GM18867 (cell line): ENCODE measurements at regions not wholly inside any gene's neighbourhood (a gene's known extent, or its start where the extent isn't known, plus 50 kb on each side); places are given as distances from the start of the nearest gene placed in this dataset.
"Not testable (repeated sequence)": the region's sequence is repeated elsewhere in the genome, so short reads cannot be mapped to it uniquely, and the experiment has no call there.

Experiments used
- ATAC-seq: cut with Tn5 transposase; IDR thresholded peaks from one replicate; pipeline ENCODE4 v1.9.1; 2021; ENCODE audit warnings: mild to moderate bottlenecking, moderate library complexity; ENCODE audit not compliant: unreplicated experiment

DNA sequence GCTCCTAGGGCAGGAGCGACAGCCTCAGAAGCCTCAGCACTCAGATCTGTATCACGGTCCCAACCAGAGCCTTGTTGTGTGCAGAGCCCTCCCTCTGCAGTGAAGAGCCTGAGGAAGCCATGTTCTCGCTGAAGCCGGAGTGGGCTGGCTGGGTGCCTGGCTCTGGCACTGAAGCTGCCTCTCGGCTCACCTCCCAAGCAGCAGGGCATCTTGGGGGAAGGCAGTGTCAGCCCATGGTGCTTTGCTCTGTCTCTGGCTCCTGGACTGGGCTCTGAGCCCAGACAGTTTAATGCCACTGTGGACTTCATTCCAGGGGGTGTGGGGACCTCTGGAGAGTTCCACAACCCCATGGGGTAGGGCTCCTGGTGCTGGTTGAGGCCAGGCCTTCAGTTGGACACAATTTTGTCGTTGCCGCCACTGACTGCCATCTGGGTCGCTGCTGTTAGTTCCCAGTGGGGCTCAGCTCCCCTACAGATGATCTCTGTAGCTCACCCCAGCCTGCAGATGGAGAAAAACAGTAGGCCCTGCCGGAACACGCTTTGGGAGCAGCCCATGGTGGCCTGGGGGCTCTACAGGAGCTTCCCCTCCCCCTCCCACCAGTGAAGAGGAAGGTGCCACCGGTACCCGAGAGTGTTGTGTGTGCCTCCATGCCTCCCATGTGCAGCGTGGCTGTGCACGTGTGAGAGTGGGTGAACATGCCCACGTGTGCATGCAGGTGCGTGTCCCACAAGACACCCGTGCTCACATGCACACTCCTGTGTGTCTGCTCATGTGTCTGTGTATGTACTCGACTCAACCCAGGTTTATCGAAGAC is 86.5 kb upstream of the B3GAT1 start:
- ATAC-seq, result no peak

DNA sequence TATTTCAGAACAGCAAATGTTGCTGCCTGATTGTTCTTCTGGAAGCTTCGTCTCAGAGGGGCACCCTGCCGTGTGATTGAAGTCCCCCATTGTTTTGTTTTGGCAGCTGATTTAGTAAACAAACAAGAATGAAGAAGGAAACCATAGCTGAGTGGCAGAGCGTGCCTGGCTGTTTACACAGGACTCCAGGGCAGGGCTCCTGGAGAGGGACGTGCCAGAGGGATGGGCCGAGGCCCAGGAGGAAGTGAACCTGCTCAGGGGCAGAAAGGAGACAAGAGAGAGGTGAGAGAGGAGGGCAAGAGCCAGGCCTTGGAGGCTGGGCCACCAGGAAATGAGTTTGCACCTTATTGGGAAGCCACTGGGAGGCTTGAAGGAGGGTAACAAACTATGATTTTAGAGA is 85.5 kb upstream of the B3GAT1 start:
- ATAC-seq, result no peak

DNA sequence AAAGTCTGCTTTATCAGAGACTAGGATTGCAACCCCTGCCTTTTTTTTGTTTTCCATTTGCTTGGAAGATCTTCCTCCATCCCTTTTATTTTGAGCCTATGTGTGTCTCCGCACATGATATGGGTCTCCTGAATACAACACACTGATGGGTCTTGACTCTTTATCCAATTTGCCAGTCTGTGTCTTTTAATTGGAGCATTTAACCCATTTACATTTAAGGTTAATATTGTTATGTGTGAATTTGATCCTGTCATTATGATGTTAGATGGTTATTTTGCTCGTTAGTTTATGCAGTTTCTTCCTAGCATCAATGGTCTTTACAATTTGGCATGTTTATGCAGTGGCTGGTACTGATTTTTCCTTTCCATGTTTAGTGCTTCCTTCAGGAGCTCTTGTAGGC is 84.0 kb upstream of the B3GAT1 start:
- ATAC-seq, result not testable (repeated sequence)

DNA sequence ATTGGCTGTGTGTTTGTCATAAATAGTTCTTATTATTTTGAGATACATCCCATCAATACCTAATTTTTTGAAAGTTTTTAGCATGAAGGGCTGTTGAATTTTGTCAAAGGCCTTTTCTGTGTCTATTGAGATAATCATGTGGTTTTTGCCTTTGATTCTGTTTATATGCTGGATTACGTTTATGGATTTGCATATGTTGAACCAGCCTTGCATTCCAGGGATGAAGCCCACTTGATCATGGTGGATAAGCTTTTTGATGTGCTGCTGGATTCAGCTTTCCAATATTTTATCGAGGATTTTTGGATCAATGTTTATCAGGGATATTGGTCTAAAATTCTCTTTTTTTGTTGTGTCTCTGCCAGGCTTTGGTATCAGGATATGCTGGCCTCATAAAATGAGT is 82.4 kb upstream of the B3GAT1 start:
- ATAC-seq, result not testable (repeated sequence)

DNA sequence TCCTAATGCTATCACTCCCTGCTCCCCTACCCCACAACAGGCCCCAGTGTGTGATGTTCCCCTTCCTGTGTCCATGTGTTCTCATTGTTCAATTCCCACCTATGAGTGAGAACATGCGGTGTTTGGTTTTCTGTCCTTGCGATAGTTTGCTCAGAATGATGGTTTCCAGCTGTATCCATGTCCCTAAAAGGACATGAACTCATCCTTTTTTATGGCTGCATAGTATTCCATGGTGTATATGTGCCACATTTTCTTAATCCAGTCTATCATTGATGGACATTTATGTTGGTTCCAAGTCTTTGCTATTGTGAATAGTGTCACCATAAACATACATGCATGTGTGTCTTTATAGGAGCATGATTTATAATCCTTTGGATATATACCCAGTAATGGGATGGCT is 80.4 kb upstream of the B3GAT1 start:
- ATAC-seq, result not testable (repeated sequence)

DNA sequence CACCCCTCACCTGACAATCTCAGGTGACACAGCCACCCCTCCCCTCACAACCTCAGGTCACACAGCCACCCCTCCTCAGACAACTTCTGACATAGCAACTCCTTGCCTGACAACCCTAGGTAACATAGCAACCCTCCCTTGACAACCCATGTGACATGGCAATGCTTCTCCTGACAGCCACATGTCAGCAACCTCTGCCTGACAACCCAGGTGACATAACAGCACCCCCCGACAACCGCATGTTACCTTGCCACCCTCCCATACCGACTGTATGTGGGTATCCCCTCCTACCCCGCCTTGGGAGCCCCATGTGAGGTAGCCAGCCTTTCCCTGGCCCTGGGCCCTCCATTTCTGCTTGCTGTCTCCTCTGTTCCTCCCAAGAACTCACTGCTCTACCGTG is 77.7 kb upstream of the B3GAT1 start:
- no peak for ATAC-seq

DNA sequence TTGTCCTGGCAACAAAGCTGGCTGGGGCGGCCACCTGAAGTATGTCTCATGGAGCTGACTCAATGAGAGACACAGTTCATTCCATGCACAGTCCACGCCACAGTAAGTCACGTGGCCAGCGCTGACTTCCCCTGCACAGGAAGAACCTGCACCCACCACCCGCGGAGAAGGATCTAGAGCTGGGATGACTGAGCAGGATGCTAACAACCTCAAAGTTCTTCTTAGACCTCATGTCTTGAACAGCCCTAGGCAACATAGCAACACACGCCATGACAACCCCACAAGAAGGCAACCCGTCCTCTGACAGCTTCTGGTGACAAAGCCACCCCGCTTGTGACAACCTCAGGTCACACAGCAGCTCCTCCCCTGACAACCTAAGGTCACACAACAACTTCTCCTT is 76.9 kb upstream of the B3GAT1 start:
- no peak for ATAC-seq

DNA sequence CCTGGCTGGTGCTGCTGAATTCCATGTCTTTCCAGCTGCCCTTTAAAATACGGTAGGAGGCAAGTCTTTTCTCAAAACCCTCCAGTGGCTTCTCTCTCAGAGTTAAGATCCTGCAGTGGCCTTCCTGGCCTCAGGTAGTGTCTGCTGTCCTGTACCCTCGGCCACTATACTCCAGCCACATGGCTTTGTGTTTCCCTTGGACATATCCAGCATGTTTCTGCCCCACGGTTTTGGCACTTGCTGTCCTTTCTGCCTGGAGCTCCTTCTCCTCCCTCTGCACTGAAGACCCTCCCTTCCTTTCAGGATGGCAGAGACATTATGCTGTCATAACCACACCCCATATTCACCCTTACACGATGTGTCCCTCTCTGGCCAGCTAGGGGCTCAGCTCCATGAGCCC is 76.5 kb upstream of the B3GAT1 start:
- ATAC-seq, result no peak

DNA sequence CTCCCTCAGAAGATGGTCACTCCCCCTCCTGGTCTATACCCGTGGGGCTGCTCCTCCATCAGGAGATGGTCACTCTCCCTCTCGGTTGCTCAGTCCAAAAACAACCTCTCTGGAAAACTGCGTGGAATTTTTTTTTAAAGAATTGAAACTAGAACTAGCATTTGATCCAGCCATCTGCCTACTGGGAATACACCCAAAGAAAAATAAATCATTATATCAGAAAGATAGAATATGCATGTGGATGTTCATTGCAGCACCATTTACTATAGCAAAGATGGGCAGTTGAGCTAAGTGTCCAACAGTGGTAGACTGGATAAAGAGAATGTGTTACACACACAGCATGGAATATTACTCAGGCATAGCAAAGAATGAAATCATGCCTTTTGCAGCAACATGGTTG is 75.7 kb upstream of the B3GAT1 start:
- ATAC-seq, result no peak

DNA sequence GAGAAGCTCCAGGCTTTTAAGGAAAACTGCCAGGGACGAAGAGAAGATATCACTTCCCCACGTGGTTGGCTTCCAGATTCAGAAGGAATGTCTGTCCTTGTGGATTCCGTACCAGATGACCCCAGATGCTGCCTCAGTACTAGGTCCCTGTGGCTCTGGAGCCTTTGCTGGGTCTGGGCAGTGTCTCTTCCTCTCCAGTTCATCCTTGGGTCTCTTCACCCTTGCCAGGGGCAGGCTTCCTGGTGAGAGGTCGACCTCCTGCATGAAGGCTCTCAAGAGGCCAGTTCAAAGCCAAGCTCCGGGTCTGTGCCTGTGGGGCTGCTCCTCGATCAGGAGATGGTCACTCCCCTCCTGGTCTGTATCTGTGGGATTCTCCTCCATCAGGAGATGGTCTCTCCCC is 74.7 kb upstream of the B3GAT1 start:
- ATAC-seq, result no peak

DNA sequence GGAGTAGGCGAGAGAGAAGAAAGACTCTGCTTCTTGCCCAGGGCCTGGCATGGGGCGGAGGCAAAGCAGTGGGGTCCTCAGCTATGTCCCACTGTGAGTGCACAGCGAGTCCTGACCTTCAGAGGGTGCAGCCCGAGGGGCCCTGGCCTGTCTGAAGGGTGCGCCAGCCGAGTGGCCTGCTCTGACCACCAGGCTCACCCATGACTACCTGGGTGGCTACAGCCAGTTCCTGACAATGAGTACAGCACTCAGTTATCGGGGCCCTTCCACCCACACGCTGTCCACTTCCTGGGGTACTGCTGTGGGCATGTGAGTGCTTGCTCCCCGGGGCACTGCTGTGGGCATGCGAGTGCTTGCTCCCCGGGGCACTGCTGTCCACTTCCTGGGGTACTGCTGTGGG is 74.1 kb upstream of the B3GAT1 start:
- ATAC-seq, result no peak

DNA sequence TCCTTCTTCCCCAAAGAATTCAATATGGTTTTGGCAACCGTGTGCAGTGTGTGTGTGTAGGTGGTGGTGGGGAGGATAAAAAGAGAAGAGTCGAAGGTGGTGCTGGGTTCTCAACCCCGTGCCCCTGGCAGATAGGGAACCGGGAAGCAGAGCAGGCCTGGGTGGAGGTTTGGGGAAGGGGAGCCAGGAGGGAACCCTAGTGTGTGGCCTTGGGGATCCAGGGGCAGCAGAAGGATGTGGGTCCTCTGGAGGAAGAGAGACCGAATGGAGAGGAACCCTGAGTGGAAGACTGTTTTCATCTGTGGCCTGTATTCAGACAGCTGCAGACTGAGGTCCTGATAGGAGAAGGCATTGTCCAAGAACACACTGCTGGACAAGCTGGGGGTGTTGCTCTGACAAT is 73.3 kb upstream of the B3GAT1 start:
- no peak for ATAC-seq

DNA sequence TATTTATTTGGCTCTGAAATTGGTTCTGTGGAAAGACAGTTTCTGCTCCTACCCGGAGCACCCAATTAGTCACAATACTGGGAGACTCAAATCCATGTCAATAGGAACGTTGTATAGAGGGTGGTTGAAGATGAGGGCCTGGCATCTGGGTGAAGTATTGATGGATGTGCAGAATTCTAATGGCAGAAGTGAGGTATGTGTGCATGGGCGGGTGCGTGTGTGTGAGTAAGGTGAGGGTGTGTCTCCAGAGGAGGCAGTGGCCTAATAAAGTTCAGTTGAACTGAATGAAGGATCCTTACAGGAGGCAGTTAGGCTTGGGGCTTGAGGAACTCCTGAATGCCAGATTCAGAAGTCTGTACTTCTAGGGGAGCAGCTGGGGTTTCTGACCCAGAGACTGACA is 71.8 kb upstream of the B3GAT1 start:
- no peak for ATAC-seq

DNA sequence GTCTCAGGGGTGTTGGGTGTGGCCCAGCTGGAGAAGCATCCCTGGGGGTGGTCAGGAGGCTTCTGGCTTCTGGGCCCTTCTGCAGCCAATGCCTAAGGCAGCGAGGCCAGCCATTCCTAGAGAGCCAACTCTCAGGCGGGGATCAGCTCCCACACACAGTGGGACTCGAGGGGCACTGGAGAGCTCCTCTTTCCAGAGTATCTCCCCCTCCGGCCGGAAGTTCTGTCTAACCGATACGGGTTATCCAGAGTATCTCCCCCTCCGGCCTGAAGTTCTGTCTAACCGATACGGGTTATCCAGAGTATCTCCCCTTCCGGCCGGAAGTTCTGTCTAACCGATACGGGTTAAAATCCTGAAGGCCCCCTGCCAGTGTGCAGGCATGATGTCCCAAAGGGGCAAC is 71.2 kb upstream of the B3GAT1 start:
- no peak for ATAC-seq

DNA sequence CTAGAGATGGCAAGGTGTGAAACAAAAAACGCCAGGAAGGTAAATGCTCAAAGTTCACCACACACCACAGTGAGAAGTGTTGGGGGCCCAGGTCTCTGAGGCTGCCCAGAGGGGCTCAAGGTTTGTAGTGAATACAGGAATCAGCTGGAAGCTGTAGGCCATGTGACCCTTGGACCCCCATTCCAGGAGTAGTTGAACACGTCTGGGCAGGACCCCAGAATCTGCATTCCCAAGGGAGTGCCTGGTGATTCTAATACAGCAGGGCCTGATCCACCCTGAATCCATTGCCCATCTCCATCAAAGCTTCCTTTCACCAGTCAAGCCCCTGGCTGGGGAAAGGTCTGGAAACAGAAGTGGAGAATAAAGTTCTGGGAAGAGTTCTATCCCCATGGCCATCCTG is 70.8 kb upstream of the B3GAT1 start:
- ATAC-seq, result no peak

DNA sequence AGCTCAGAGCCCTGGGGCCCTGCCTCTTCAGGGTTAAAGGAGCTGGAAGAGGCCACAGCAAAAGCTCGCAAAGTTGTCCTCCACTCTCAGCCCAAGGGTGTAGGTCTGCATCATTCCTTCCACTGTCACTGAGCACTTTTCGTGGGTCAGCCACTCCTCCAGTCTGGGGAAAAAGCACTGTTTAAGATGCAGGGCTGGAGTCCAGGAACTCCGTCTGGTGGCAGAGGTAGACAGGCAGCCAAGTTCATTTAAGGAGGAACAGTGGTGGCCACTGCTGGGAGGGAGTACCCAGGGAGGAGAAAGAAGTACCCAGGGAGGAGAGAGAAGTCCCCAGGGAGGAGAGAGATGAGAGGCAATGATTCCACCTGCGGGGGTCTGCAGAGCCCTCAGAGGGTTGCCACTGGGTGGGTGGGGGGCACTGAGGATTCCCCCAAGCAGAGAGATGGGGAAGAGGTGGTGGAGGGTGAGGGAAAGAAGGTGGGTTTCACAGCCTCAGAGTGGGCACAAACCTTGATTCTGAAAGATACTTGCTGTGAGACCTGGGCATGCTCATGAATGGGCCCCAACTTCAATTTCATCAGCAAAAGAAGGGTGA is 70.0 kb upstream of the B3GAT1 start:
- no peak for ATAC-seq

DNA sequence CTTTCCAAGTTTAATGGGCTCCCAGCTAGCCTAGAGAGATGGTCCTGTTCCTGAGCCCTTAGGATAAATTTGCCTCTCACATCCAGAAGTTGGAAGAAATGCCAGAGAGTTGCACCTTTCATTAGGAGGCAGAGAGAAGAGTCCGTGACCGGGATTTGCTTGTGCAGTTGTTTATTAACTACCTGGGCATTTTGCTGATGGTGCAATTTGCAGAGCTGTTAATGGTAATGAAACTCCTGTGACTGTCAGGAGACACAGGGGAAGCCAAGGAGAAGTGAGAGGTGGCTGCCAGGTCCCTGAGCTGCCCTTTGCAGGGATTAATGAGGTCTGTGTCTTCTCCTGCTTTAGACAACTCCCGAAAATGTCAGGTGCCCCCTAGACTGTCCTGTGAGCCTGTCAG is 69.1 kb upstream of the B3GAT1 start:
- no peak for ATAC-seq

DNA sequence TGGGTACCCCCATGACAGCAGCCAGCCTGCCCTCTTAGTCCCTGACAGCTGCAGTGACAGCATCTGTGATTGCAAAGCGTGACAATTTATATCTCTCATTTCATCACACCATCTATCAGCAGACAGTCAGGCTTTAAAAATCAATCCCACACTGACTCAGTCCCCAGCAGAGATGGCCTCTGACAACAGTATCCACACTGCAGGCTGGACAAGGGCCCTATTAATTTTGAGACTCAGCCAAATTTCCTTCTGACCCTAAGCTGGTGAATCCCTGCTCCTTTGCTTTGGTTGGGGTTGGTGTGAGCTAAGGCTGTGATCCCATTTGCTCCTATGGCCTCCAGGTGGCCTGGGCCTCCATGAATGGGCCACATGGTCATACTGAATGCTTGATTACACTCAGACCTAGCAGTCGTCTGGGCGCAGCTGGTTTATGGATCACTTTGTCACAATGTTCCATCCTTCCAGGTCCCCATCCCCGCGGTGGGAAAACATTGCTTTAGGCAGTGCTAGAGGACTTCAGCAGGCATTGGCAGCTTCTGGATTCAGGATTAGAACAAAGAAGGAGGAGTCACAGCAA is 68.2 kb upstream of the B3GAT1 start:
- ATAC-seq, result no peak

DNA sequence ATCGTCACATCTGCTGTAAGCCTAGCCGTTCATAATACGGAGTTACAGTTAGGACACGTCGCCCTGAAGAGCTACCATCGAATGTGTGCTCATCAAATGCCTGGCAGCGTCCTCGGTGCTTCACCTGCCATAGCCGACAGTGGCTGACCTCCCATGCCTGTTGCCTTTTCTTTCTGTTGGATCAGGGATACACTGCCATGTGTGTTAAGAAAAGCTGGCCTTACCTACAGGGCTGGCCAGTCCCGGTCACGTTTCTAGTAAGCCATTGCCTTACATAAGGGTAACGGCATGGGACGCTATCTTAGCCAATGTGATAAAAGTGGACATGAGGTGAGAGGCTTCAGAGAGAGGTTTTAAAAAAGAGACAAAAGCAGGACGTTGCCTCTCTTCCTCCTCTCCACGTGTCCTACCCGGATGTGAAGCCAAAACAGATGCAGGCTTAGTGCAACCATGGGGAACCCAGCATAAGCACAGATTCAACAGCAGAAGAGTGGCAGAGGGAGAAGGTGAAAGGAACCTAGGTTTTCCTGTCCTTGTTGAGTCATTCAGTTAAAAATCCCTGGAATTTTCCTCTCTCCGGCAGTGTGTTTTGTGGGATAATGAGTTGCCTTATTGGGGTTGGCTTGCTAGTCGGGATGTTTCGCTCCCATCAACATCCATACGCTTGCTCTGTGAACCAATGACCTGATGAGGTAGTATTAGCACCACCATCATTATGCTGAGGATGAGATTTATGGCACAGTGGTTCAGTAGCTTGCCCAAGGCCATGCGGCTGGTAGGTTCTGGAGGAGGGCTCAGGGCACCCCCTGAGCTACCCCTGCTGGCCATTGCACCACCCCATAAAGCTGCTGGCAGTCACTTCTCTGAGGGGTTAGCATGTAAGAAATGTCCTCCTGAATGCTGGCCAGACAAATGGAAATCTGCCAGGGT is 67.4 kb upstream of the B3GAT1 start:
- ATAC-seq, result no peak

DNA sequence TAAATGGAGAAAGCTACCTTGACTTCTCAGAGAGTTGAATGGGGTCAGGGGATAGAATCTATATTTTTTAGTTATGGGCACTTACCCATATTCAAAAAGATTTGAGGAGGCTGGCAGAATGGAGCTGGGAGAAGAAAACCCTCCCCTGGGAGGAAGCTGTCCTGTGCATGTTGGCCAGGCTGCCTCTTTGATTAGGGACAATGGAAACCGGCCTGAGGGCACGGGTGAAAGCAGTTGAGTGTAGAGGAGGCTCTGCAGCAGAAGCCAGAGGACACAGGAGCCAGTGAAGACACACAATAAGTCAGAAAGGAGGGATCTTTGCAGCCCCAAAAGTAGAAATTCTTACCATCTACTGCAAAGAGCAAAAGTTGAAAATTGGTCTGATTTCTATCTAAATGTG is 66.6 kb upstream of the B3GAT1 start:
- ATAC-seq, result no peak

DNA sequence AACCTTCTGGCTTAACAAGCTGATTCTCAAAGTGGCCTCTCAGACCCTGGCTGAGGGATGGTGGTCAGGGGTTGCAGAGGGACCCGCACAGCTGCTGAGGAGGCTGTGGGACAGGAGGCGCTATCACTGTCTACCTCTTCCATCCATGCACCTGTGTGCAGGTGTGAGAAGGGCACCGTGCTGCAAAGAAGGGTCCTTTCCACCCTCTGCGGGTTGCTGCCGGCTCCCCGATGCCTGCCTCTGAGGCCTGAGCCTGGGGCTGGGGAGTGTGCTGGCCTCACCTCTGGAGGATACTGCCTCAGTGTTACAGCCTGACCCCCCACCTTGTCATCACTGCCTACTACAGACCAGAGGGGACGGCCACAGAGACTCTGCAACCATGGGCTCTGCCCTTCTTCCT is 66.1 kb upstream of the B3GAT1 start:
- ATAC-seq, result no peak
